HFFc6 (cell line): ENCODE measurements at regions not wholly inside any gene's neighbourhood (a gene's known extent, or its start where the extent isn't known, plus 50 kb on each side); places are given as distances from the start of the nearest gene placed in this dataset.
"Not testable (repeated sequence)": the region's sequence is repeated elsewhere in the genome, so short reads cannot be mapped to it uniquely, and the experiment has no call there.

ENCODE experiments used
- DNase-seq: peaks from one replicate; pipeline ENCODE4 v3.0.0-alpha.2; 2018
- H3K27ac Mint-ChIP-seq: 2 replicates; pipeline ENCODE4 v1.8.0; 2020; ENCODE audit warnings: mild to moderate bottlenecking, mixed read lengths
- H3K27me3 Mint-ChIP-seq: 2 replicates; pipeline ENCODE4 v1.8.0; 2021; ENCODE audit warnings: mild to moderate bottlenecking, moderate library complexity, mixed read lengths; ENCODE audit not compliant: insufficient read depth
- H3K36me3 Mint-ChIP-seq: 2 replicates; pipeline ENCODE4 v1.8.0; 2021; ENCODE audit warnings: low read depth, mixed read lengths
- H3K4me1 Mint-ChIP-seq: 2 replicates; pipeline ENCODE4 v1.8.0; 2020; ENCODE audit warnings: low read depth, mixed read lengths
- H3K4me3 Mint-ChIP-seq: 2 replicates; pipeline ENCODE4 v1.8.0; 2020; ENCODE audit warnings: mild to moderate bottlenecking, moderate library complexity, mixed read lengths
- H3K9me3 Mint-ChIP-seq: 2 replicates; pipeline ENCODE4 v1.8.0; 2020; ENCODE audit warnings: mild to moderate bottlenecking, mixed read lengths
- CTCF ChIP-seq: fragments of 200-600 bp; sonication (generic); IDR thresholded peaks from 2 replicates; pipeline ENCODE4 v1.5.0; 2021; ENCODE audit warnings: antibody characterized with exemption, mild to moderate bottlenecking

- DNase-seq = no peak
- no peak overlapping the region for H3K4me3 Mint-ChIP-seq
- no peak for TF ChIP-seq CTCF
- H3K4me1 Mint-ChIP-seq = peaks cover 12% of the 10 kb centered on the region
- H3K27me3 Mint-ChIP-seq = no peaks in the 10 kb centered on the region; the same call in 1 of the 2 replicates
- no peak overlapping the region for H3K27ac Mint-ChIP-seq
- peaks cover 5% of the 10 kb centered on the region for H3K36me3 Mint-ChIP-seq
- H3K9me3 Mint-ChIP-seq = peaks cover 8% of the 10 kb centered on the region
These were observed 92.4 kb downstream of the SAMD9 start for GRCh38 chr7:93025389-93025788.

- not testable (repeated sequence) for H3K36me3 Mint-ChIP-seq, H3K27ac Mint-ChIP-seq, H3K4me3 Mint-ChIP-seq, H3K27me3 Mint-ChIP-seq, DNase-seq, H3K9me3 Mint-ChIP-seq
- peaks cover 13% of the 10 kb centered on the region for H3K4me1 Mint-ChIP-seq
These were observed 94.8 kb downstream of the SAMD9 start for GRCh38 chr7:93022931-93023478.

DNA sequence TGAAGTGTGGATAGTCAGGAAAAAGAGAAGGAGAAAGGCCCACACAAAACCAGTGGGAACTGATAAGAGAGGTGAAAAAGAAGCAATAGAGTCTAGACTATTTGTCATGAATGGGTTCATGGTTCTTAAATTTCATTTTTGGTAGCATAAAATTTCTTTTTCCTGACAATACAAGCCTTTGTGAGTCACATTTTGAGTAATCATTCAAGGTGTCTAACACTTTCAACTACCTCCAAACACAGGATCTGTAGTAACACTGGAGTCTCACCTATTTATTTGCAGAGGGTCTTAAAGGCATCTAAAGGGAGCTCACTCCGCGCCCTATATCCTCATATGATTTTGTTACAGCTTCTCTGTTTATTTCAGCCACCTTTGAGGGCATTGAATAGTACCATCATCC is 96.0 kb downstream of the SAMD9 start:
- H3K36me3 Mint-ChIP-seq = peaks cover 5% of the 10 kb centered on the region
- H3K27me3 Mint-ChIP-seq = no peaks in the 10 kb centered on the region; the same call in 1 of the 2 replicates
- H3K4me1 Mint-ChIP-seq = peaks cover 25% of the 10 kb centered on the region
- peaks cover 8% of the 10 kb centered on the region for H3K9me3 Mint-ChIP-seq
- no peak overlapping the region for H3K4me3 Mint-ChIP-seq
- TF ChIP-seq CTCF = no peak
- H3K27ac Mint-ChIP-seq = no peak overlapping the region
- no peak for DNase-seq

- no peak for TF ChIP-seq CTCF
- H3K27me3 Mint-ChIP-seq = no peaks in the 10 kb centered on the region; the same call in 1 of the 2 replicates
- H3K36me3 Mint-ChIP-seq = peaks cover 5% of the 10 kb centered on the region
- DNase-seq = no peak
- H3K9me3 Mint-ChIP-seq = peaks cover 8% of the 10 kb centered on the region
- peak overlapping the region; percentile 63 for H3K27ac Mint-ChIP-seq
- peaks cover 55% of the 10 kb centered on the region for H3K4me1 Mint-ChIP-seq
- no peak overlapping the region for H3K4me3 Mint-ChIP-seq
These were observed 99.1 kb downstream of the SAMD9 start for GRCh38 chr7:93018716-93019115.

GRCh38 chr7:93016681-93017381 is 100.9 kb downstream of the SAMD9 start:
- no peak for DNase-seq
- Mint-ChIP-seq H3K27ac (peak overlapping the region; percentile 92), H3K4me3 (peak overlapping the region; percentile 68; the same call in 1 of the 2 replicates), H3K9me3 (no peaks in the 10 kb centered on the region), H3K27me3 (no peaks in the 10 kb centered on the region; the same call in 1 of the 2 replicates), H3K4me1 (peaks cover 74% of the 10 kb centered on the region), H3K36me3 (no peaks in the 10 kb centered on the region)
- no peak for TF ChIP-seq CTCF

- Mint-ChIP-seq H3K27ac (peak overlapping the region; percentile 92), H3K36me3 (no peaks in the 10 kb centered on the region), H3K4me1 (peaks cover 83% of the 10 kb centered on the region), H3K4me3 (peak overlapping the region; percentile 68), H3K27me3 (no peaks in the 10 kb centered on the region; the same call in 1 of the 2 replicates), H3K9me3 (no peaks in the 10 kb centered on the region)
- peak; percentile 40 for DNase-seq
- no peak for TF ChIP-seq CTCF
These were observed 101.8 kb downstream of the SAMD9 start for GRCh38 chr7:93015779-93016481.
